ENCODE measurements at regions not wholly inside any gene's neighbourhood (a gene's known extent, or its start where the extent isn't known, plus 50 kb on each side); places are given as distances from the start of the nearest gene placed in this dataset.

GRCh38 chr10:121064491-121064890 lies 213.3 kb downstream of the WDR11 start:
- no peak for TF ChIP-seq EZH2 (IDR thresholded peaks at IDR 0.05; ENCODE audit: low read depth, unreplicated experiment)
- TF ChIP-seq REST (IDR thresholded peaks at IDR 0.05; ENCODE audit: unreplicated experiment): no peak
- TF ChIP-seq CTCF (conservative IDR thresholded peaks at IDR 0.05; ENCODE audit: low read depth in 2 of 2): no peak
- TF ChIP-seq ZNF331 (CRISPR knock-in tag; IDR thresholded peaks at IDR 0.05; ENCODE audit: low read depth): no peak
- no peak for TF ChIP-seq EZH2phosphoT487 (IDR thresholded peaks at IDR 0.05; ENCODE audit: unreplicated experiment)
- no peak for TF ChIP-seq NANOG (IDR thresholded peaks at IDR 0.05; ENCODE audit: borderline replicate concordance)
- no peak for TF ChIP-seq ETS1 (IDR thresholded peaks at IDR 0.05)
- no peak for TF ChIP-seq POLR2AphosphoS5 (IDR thresholded peaks at IDR 0.05; ENCODE audit: low read depth)
- TF ChIP-seq STAT1 (IDR thresholded peaks at IDR 0.05; ENCODE audit: unreplicated experiment): no peak
- no peak for TF ChIP-seq CREB1 (CRISPR knock-in tag; IDR thresholded peaks at IDR 0.05; ENCODE audit: low read depth)
- no peak for TF ChIP-seq JUNB (IDR thresholded peaks at IDR 0.05; ENCODE audit: unreplicated experiment)
- TF ChIP-seq ZNF114 (CRISPR knock-in tag; IDR thresholded peaks at IDR 0.05): no peak
- TF ChIP-seq, protein P1, sequence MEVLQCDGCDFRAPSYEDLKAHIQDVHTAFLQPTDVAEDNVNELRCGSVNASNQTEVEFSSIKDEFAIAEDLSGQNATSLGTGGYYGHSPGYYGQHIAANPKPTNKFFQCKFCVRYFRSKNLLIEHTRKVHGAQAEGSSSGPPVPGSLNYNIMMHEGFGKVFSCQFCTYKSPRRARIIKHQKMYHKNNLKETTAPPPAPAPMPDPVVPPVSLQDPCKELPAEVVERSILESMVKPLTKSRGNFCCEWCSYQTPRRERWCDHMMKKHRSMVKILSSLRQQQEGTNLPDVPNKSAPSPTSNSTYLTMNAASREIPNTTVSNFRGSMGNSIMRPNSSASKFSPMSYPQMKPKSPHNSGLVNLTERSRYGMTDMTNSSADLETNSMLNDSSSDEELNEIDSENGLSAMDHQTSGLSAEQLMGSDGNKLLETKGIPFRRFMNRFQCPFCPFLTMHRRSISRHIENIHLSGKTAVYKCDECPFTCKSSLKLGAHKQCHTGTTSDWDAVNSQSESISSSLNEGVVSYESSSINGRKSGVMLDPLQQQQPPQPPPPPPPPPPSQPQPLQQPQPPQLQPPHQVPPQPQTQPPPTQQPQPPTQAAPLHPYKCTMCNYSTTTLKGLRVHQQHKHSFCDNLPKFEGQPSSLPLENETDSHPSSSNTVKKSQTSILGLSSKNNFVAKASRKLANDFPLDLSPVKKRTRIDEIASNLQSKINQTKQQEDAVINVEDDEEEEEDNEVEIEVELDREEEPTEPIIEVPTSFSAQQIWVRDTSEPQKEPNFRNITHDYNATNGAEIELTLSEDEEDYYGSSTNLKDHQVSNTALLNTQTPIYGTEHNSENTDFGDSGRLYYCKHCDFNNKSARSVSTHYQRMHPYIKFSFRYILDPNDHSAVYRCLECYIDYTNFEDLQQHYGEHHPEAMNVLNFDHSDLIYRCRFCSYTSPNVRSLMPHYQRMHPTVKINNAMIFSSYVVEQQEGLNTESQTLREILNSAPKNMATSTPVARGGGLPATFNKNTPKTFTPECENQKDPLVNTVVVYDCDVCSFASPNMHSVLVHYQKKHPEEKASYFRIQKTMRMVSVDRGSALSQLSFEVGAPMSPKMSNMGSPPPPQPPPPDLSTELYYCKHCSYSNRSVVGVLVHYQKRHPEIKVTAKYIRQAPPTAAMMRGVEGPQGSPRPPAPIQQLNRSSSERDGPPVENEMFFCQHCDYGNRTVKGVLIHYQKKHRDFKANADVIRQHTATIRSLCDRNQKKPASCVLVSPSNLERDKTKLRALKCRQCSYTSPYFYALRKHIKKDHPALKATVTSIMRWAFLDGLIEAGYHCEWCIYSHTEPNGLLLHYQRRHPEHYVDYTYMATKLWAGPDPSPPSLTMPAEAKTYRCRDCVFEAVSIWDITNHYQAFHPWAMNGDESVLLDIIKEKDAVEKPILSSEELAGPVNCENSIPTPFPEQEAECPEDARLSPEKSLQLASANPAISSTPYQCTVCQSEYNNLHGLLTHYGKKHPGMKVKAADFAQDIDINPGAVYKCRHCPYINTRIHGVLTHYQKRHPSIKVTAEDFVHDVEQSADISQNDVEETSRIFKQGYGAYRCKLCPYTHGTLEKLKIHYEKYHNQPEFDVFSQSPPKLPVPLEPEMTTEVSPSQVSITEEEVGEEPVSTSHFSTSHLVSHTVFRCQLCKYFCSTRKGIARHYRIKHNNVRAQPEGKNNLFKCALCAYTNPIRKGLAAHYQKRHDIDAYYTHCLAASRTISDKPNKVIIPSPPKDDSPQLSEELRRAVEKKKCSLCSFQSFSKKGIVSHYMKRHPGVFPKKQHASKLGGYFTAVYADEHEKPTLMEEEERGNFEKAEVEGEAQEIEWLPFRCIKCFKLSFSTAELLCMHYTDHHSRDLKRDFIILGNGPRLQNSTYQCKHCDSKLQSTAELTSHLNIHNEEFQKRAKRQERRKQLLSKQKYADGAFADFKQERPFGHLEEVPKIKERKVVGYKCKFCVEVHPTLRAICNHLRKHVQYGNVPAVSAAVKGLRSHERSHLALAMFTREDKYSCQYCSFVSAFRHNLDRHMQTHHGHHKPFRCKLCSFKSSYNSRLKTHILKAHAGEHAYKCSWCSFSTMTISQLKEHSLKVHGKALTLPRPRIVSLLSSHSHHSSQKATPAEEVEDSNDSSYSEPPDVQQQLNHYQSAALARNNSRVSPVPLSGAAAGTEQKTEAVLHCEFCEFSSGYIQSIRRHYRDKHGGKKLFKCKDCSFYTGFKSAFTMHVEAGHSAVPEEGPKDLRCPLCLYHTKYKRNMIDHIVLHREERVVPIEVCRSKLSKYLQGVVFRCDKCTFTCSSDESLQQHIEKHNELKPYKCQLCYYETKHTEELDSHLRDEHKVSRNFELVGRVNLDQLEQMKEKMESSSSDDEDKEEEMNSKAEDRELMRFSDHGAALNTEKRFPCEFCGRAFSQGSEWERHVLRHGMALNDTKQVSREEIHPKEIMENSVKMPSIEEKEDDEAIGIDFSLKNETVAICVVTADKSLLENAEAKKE (CRISPR knock-in tag; IDR thresholded peaks at IDR 0.05): no peak

Measured in GM23338 (cell line).